NCI-H187 (cell line): ENCODE measurements at regions not wholly inside any gene's neighbourhood (a gene's known extent, or its start where the extent isn't known, plus 50 kb on each side); places are given as distances from the start of the nearest gene placed in this dataset.
"Not testable (repeated sequence)": the region's sequence is repeated elsewhere in the genome, so short reads cannot be mapped to it uniquely, and the experiment has no call there.

ENCODE experiments used
- DNase-seq, 2 experiments: peaks; one replicate each; lab custom pipeline; 2025; lab: John Stamatoyannopoulos, UW

GRCh38 chr22:27062910-27063309 lies 405.5 kb downstream of the MIAT start:
- no peak for DNase-seq

- DNase-seq: no peak
Observed at GRCh38 chr22:27063406-27063805, 406.0 kb downstream of the MIAT start.

- no peak for DNase-seq
Observed at GRCh38 chr22:27063841-27064240, 406.5 kb downstream of the MIAT start.

GRCh38 chr22:27064386-27064785 lies 407.0 kb downstream of the MIAT start:
- no peak for DNase-seq

- no peak for DNase-seq
Observed at GRCh38 chr22:27065279-27065678, 407.9 kb downstream of the MIAT start.

GRCh38 chr22:27066856-27067255 lies 409.5 kb downstream of the MIAT start:
- no peak for DNase-seq

GRCh38 chr22:27068121-27068520 lies 410.7 kb downstream of the MIAT start:
- no peak for DNase-seq

GRCh38 chr22:27070594-27070993 lies 413.2 kb downstream of the MIAT start:
- DNase-seq: no peak

- DNase-seq: no peak
Observed at GRCh38 chr22:27073601-27074425, 416.4 kb downstream of the MIAT start.

- no peak for DNase-seq
Observed at GRCh38 chr22:27075028-27075678, 417.8 kb downstream of the MIAT start.

GRCh38 chr22:27075891-27076290 lies 418.5 kb downstream of the MIAT start:
- DNase-seq: no peak

- DNase-seq: not testable (repeated sequence)
Observed at GRCh38 chr22:27078064-27078463, 420.7 kb downstream of the MIAT start.

GRCh38 chr22:27080036-27080578 lies 422.7 kb downstream of the MIAT start:
- DNase-seq: no peak

- DNase-seq: no peak
Observed at GRCh38 chr22:27080863-27081262, 423.5 kb downstream of the MIAT start.

- no peak for DNase-seq
Observed at GRCh38 chr22:27083610-27084009, 426.2 kb downstream of the MIAT start.

GRCh38 chr22:27084130-27084529 lies 426.7 kb downstream of the MIAT start:
- no peak for DNase-seq

- no peak for DNase-seq
Observed at GRCh38 chr22:27086080-27087044, 429.0 kb downstream of the MIAT start.

GRCh38 chr22:27087051-27087450 lies 429.7 kb downstream of the MIAT start:
- no peak for DNase-seq

- DNase-seq: no peak
Observed at GRCh38 chr22:27088026-27088425, 430.6 kb downstream of the MIAT start.

- no peak for DNase-seq
Observed at GRCh38 chr22:27089264-27089663, 431.9 kb downstream of the MIAT start.

- DNase-seq: no peak
Observed at GRCh38 chr22:27090611-27091011, 433.2 kb downstream of the MIAT start.

- DNase-seq: no peak
Observed at GRCh38 chr22:27093422-27093821, 436.0 kb downstream of the MIAT start.
